ENCODE measurements at regions not wholly inside any gene's neighbourhood (a gene's known extent, or its start where the extent isn't known, plus 50 kb on each side); places are given as distances from the start of the nearest gene placed in this dataset.

DNA sequence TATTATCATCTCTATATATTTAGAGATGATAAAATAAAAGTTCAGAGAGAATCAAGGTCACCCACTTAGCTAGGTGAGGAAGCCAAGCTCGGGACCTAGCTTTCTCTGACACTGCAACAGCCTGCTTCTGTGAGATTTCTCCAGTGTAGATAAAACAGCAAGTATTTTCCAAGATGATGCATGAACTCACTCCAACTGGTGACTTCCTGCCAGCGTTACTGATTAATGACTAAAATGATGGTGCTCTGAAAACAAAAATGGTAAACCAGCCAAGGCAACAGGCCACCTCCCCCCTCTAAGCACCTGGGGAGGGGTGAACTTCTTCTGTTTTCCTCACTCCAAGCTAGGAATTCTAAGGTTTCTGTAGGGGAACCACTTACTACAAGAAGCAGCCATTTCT, 510.2 kb upstream of the ID2 start:
- no peak overlapping the region for H3K4me3 ChIP-seq (ENCODE audit: low read depth, low read length)
- TF ChIP-seq CTCF (IDR thresholded peaks at IDR 0.05; ENCODE audit: low read depth, low read length): no peak

- no peak for TF ChIP-seq CTCF (IDR thresholded peaks at IDR 0.05; ENCODE audit: low read depth, low read length)
- H3K4me3 ChIP-seq (ENCODE audit: low read depth, low read length): no peak overlapping the region
Observed at GRCh38 chr2:8172661-8173060, 509.2 kb upstream of the ID2 start.

DNA sequence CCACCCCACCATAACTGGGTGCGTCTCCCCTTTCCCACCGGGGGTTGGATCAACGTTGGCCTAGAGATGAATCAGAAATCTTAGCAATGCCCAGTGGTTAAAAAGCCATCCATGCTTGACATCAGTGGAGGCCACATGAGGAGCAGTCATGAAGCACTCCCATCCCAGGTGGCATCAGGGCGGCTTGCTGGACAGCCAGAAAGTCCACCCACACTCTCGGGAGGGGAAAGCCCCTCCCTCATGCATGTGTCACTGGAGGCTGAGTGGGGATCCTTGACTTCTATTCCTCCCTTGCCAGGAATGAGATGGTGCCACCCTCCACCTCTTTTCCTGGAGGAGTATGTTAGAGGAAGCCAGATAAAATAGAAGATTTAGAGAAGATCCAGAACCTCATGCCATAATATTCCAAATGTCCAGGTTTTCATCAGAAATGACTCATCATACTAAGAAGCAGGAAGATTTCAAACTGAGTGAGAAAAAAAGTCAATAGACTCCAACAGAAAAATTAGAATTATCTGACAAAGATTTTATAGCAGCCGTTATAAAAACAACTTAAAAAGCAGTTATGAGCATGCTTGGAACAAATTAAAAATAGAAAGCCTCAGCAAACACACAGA, 507.1 kb upstream of the ID2 start:
- TF ChIP-seq CTCF (IDR thresholded peaks at IDR 0.05; ENCODE audit: low read depth, low read length): no peak
- no peak overlapping the region for H3K4me3 ChIP-seq (ENCODE audit: low read depth, low read length)

- H3K4me3 ChIP-seq (ENCODE audit: low read depth, low read length): no peak overlapping the region
- no peak for TF ChIP-seq CTCF (IDR thresholded peaks at IDR 0.05; ENCODE audit: low read depth, low read length)
Observed at GRCh38 chr2:8176887-8177286, 505.0 kb upstream of the ID2 start.

DNA sequence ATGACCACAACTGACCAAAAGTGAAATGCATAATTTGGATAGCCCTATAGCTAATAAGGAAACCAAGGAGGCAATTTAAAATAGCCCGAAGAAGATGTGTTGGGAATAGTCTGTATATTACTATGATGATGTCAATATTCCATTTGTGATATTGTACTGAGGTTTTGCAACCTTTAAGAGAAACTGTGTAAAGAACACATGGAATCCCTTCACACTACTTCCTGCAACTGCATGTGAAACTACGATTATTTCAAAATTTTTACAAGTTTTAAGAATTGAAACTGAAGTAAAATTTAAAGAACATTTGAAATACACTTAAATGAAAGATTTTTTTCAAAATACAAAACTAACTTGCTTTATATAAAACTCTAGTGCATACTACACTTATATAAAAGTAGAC, 504.3 kb upstream of the ID2 start:
- no peak overlapping the region for H3K4me3 ChIP-seq (ENCODE audit: low read depth, low read length)
- TF ChIP-seq CTCF (IDR thresholded peaks at IDR 0.05; ENCODE audit: low read depth, low read length): no peak

- H3K4me3 ChIP-seq (ENCODE audit: low read depth, low read length): no peak overlapping the region
- TF ChIP-seq CTCF (IDR thresholded peaks at IDR 0.05; ENCODE audit: low read depth, low read length): no peak
Observed at GRCh38 chr2:8178911-8179310, 502.9 kb upstream of the ID2 start.

DNA sequence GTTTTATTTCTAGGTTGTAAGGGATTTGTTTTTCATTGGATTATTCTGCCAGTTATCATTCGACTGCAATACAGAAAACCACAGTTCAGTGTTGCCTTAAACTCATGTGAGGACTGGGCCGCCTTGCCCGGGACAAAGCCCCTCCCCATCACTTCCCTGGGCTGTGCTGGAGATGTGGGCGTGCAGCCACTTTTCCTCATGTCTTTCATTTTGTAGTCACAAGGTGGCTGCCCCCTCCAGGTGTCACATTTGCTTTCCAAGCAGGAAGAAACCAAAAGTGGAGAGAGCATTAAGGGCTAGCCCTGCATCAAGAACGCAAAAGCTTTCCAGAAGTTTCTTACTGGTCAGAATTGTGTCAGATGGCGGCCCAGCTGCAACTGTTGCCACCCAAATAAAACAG, 492.5 kb upstream of the ID2 start:
- no peak for TF ChIP-seq CTCF (IDR thresholded peaks at IDR 0.05; ENCODE audit: low read depth, low read length)
- H3K4me3 ChIP-seq (ENCODE audit: low read depth, low read length): no peak overlapping the region
